HEK293 (cell line): ENCODE measurements at regions not wholly inside any gene's neighbourhood (a gene's known extent, or its start where the extent isn't known, plus 50 kb on each side); places are given as distances from the start of the nearest gene placed in this dataset.

Experiments used
- BCL11B ChIP-seq: fragments of 450-650 bp; formaldehyde crosslinking; IDR thresholded peaks from 2 replicates; pipeline ENCODE4 v1.5.1; 2016; ENCODE audit warnings: low read depth, missing biosample characterization, missing genetic modification characterization
- FEZF1 ChIP-seq: fragments of 450-650 bp; formaldehyde crosslinking; IDR thresholded peaks from 2 replicates; pipeline ENCODE4 v1.5.1; 2016; ENCODE audit warnings: missing biosample characterization, missing genetic modification characterization
- GFI1B ChIP-seq: fragments of 450-650 bp; formaldehyde crosslinking; IDR thresholded peaks from 2 replicates; pipeline ENCODE4 v1.5.1; 2016; ENCODE audit warnings: missing biosample characterization, missing genetic modification characterization
- GLI4 ChIP-seq: fragments of 450-650 bp; formaldehyde crosslinking; IDR thresholded peaks from 2 replicates; pipeline ENCODE4 v1.5.1; 2016; ENCODE audit warnings: missing biosample characterization, missing genetic modification characterization
- IKZF3 ChIP-seq: fragments of 450-650 bp; IDR thresholded peaks from 2 replicates; pipeline ENCODE4 v1.5.0; 2018; ENCODE audit warnings: missing biosample characterization, mild to moderate bottlenecking, missing genetic modification characterization, moderate library complexity
- KLF1 ChIP-seq: fragments of 450-650 bp; formaldehyde crosslinking; IDR thresholded peaks from 2 replicates; pipeline ENCODE4 v1.5.1; 2016; ENCODE audit warnings: missing biosample characterization, missing genetic modification characterization
- OSR2 ChIP-seq: fragments of 450-650 bp; formaldehyde crosslinking; IDR thresholded peaks from 2 replicates; pipeline ENCODE4 v1.5.1; 2016; ENCODE audit warnings: missing biosample characterization, missing genetic modification characterization
- SP2 ChIP-seq: fragments of 450-650 bp; formaldehyde crosslinking; IDR thresholded peaks from 2 replicates; pipeline ENCODE4 v1.5.1; 2016; ENCODE audit warnings: missing biosample characterization, missing genetic modification characterization
- ZBTB26 ChIP-seq: fragments of 450-650 bp; formaldehyde crosslinking; optimal IDR thresholded peaks from 2 replicates; pipeline ENCODE3; 2016; ENCODE audit warnings: missing biosample characterization, mild to moderate bottlenecking, missing genetic modification characterization
- ZBTB44 ChIP-seq: fragments of 450-650 bp; IDR thresholded peaks from 2 replicates; pipeline ENCODE4 v1.5.1; 2018; ENCODE audit warnings: missing biosample characterization, mild to moderate bottlenecking, missing genetic modification characterization
- ZBTB6 ChIP-seq: fragments of 450-650 bp; formaldehyde crosslinking; IDR thresholded peaks from 2 replicates; pipeline ENCODE4 v1.5.1; 2017; ENCODE audit warnings: missing biosample characterization, missing genetic modification characterization
- ZNF10 ChIP-seq: fragments of 450-650 bp; formaldehyde crosslinking; IDR thresholded peaks from 2 replicates; pipeline ENCODE4 v1.5.1; 2017; ENCODE audit warnings: missing biosample characterization, missing genetic modification characterization
- ZNF18 ChIP-seq: fragments of 450-650 bp; formaldehyde crosslinking; IDR thresholded peaks from 2 replicates; pipeline ENCODE4 v1.5.1; 2016; ENCODE audit warnings: missing biosample characterization, missing genetic modification characterization
- ZNF362 ChIP-seq: fragments of 450-650 bp; formaldehyde crosslinking; IDR thresholded peaks from 2 replicates; pipeline ENCODE4 v1.5.1; 2016; ENCODE audit warnings: missing biosample characterization, missing genetic modification characterization
- ZNF510 ChIP-seq: fragments of 450-650 bp; formaldehyde crosslinking; IDR thresholded peaks from 2 replicates; pipeline ENCODE4 v1.5.1; 2018; ENCODE audit warnings: mild to moderate bottlenecking, missing genetic modification characterization, missing biosample characterization; ENCODE audit not compliant: insufficient replicate concordance
- ZNF544 ChIP-seq: fragments of 450-650 bp; formaldehyde crosslinking; IDR thresholded peaks from 2 replicates; pipeline ENCODE4 v1.5.0; 2017; ENCODE audit warnings: missing biosample characterization, missing genetic modification characterization
- ZNF549 ChIP-seq: fragments of 450-650 bp; IDR thresholded peaks from 2 replicates; pipeline ENCODE4 v1.5.1; 2018; ENCODE audit warnings: missing biosample characterization, missing genetic modification characterization, mild to moderate bottlenecking, inconsistent platforms, moderate library complexity
- ZNF580 ChIP-seq: fragments of 450-650 bp; formaldehyde crosslinking; IDR thresholded peaks from 2 replicates; pipeline ENCODE4 v1.5.1; 2016; ENCODE audit warnings: missing biosample characterization, missing genetic modification characterization
- ZNF629 ChIP-seq: fragments of 450-650 bp; formaldehyde crosslinking; IDR thresholded peaks from 2 replicates; pipeline ENCODE4 v1.5.1; 2017; ENCODE audit warnings: missing biosample characterization, missing genetic modification characterization
- ZNF677 ChIP-seq: fragments of 450-650 bp; IDR thresholded peaks from 2 replicates; pipeline ENCODE4 v1.5.0; 2018; ENCODE audit warnings: missing biosample characterization, mild to moderate bottlenecking, missing genetic modification characterization, moderate library complexity
- ZNF747 ChIP-seq: fragments of 450-650 bp; formaldehyde crosslinking; IDR thresholded peaks from 2 replicates; pipeline ENCODE4 v1.5.1; 2016; ENCODE audit warnings: missing biosample characterization, missing genetic modification characterization
- ZNF76 ChIP-seq: fragments of 450-650 bp; formaldehyde crosslinking; IDR thresholded peaks from 2 replicates; pipeline ENCODE4; 2016; ENCODE audit warnings: low read depth, missing biosample characterization, missing genetic modification characterization, borderline replicate concordance
- ZNF776 ChIP-seq: fragments of 450-650 bp; formaldehyde crosslinking; IDR thresholded peaks from 2 replicates; pipeline ENCODE4 v1.5.0; 2017; ENCODE audit warnings: missing biosample characterization, missing genetic modification characterization, borderline replicate concordance
- ZSCAN18 ChIP-seq: fragments of 450-650 bp; formaldehyde crosslinking; IDR thresholded peaks from 2 replicates; pipeline ENCODE4 v1.5.1; 2016; ENCODE audit warnings: missing biosample characterization, missing genetic modification characterization
- ZSCAN23 ChIP-seq: fragments of 450-650 bp; formaldehyde crosslinking; IDR thresholded peaks from 2 replicates; pipeline ENCODE4 v1.5.1; 2016; ENCODE audit warnings: missing biosample characterization, missing genetic modification characterization
- ZSCAN30 ChIP-seq: fragments of 450-650 bp; IDR thresholded peaks from 2 replicates; pipeline ENCODE4 v1.5.1; 2018; ENCODE audit warnings: missing biosample characterization, mild to moderate bottlenecking, missing genetic modification characterization, moderate library complexity
- TF ChIP-seq, protein P1 (sequence below): fragments of 450-650 bp; formaldehyde crosslinking; IDR thresholded peaks from 2 replicates; pipeline ENCODE4 v1.5.1; 2016; ENCODE audit warnings: missing biosample characterization, missing genetic modification characterization, low read depth

- TF ChIP-seq ZNF510 (tag by site-specific recombination) (no peak), ZBTB44 (tag by site-specific recombination) (no peak), FEZF1 (tag by site-specific recombination) (no peak), ZSCAN23 (no peak), ZNF747 (tag by site-specific recombination) (no peak), ZNF549 (tag by site-specific recombination) (no peak), ZNF18 (no peak), ZNF10 (tag by site-specific recombination) (no peak), ZNF76 (tag by site-specific recombination) (no peak), KLF1 (tag by site-specific recombination) (no peak), ZNF629 (tag by site-specific recombination) (no peak), ZSCAN18 (tag by site-specific recombination) (no peak), BCL11B (tag by site-specific recombination) (no peak), ZBTB26 (no peak), ZSCAN30 (tag by site-specific recombination) (peak; percentile 59; the same call in 1 of the 2 replicates), ZNF580 (tag by site-specific recombination) (no peak), GLI4 (no peak), GFI1B (no peak), SP2 (tag by site-specific recombination) (no peak), ZNF677 (no peak), ZNF362 (tag by site-specific recombination) (no peak), ZNF544 (tag by site-specific recombination) (no peak), ZBTB6 (tag by site-specific recombination) (no peak), ZNF776 (tag by site-specific recombination) (no peak), OSR2 (tag by site-specific recombination) (0 out of 2 replicates have a peak, but pooled peaks have one; percentile 23), IKZF3 (tag by site-specific recombination) (no peak)
- TF ChIP-seq, protein P1, sequence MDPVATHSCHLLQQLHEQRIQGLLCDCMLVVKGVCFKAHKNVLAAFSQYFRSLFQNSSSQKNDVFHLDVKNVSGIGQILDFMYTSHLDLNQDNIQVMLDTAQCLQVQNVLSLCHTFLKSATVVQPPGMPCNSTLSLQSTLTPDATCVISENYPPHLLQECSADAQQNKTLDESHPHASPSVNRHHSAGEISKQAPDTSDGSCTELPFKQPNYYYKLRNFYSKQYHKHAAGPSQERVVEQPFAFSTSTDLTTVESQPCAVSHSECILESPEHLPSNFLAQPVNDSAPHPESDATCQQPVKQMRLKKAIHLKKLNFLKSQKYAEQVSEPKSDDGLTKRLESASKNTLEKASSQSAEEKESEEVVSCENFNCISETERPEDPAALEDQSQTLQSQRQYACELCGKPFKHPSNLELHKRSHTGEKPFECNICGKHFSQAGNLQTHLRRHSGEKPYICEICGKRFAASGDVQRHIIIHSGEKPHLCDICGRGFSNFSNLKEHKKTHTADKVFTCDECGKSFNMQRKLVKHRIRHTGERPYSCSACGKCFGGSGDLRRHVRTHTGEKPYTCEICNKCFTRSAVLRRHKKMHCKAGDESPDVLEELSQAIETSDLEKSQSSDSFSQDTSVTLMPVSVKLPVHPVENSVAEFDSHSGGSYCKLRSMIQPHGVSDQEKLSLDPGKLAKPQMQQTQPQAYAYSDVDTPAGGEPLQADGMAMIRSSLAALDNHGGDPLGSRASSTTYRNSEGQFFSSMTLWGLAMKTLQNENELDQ (tag by site-specific recombination): no peak
Measured at GRCh38 chr10:78964952-78965633, 103.7 kb upstream of the ZMIZ1 start (continued).
